Lower leg skin (tissue), 4 donors: ENCODE measurements at regions not wholly inside any gene's neighbourhood (a gene's known extent, or its start where the extent isn't known, plus 50 kb on each side); places are given as distances from the start of the nearest gene placed in this dataset.
A peak's percentile ranks its signal among the peaks of the same experiment; 100 is the strongest.

Experiments
- DNase-seq, 2 donors: peaks; one replicate each; pipeline ENCODE4 v3.0.0-alpha.2; 2019; ENCODE audit warnings: low spot score in 2 of 2
- H3K4me3 ChIP-seq: fragments of 200-600 bp; sonication (generic); 2 replicates; pipeline ENCODE4 v1.5.1; 2017; ENCODE audit warnings: mild to moderate bottlenecking, low read depth; ENCODE audit not compliant: poor library complexity, severe bottlenecking
- POLR2A ChIP-seq, 2 donors: fragments of 450-650 bp; IDR thresholded peaks; one replicate each; pipeline ENCODE4 v1.6.1; 2016 to 2017; ENCODE audit warnings: antibody characterized with exemption in 2 of 2, mild to moderate bottlenecking in 1 of 2, moderate library complexity in 1 of 2
- WGBS, 2 donors: methylation state at CpG; one replicate each; pipeline ENCODE4 v1.1.5; 2018; 5-methylcytosine and 5-hydroxymethylcytosine counted together
- intact Hi-C: fragments of 100-400 bp; cut with DNase I; formaldehyde crosslinking; loops from one replicate; pipeline ENCODE4 v1.15.0; 2023; ENCODE audit warnings: low total_unique reads
- TF ChIP-seq, protein P1 (sequence below), 3 donors: fragments of 450-650 bp; IDR thresholded peaks; one replicate each; pipeline ENCODE4 v1.5.1; 2016; ENCODE audit warnings: antibody characterized with exemption in 3 of 3, mild to moderate bottlenecking in 3 of 3, moderate library complexity in 2 of 3

GRCh38 chrY:8361715-8362114 is 975.5 kb upstream of the TSPY4 start:
- no peak overlapping the region for H3K4me3 ChIP-seq
- WGBS, 2 donors: 70% methylated on average over 3 of the region's 3 CpGs; no CpG with 5 or more reads in 1 of the 2 donors
- intact Hi-C loops: no loop called here
- no peak for DNase-seq
- TF ChIP-seq, protein P1, sequence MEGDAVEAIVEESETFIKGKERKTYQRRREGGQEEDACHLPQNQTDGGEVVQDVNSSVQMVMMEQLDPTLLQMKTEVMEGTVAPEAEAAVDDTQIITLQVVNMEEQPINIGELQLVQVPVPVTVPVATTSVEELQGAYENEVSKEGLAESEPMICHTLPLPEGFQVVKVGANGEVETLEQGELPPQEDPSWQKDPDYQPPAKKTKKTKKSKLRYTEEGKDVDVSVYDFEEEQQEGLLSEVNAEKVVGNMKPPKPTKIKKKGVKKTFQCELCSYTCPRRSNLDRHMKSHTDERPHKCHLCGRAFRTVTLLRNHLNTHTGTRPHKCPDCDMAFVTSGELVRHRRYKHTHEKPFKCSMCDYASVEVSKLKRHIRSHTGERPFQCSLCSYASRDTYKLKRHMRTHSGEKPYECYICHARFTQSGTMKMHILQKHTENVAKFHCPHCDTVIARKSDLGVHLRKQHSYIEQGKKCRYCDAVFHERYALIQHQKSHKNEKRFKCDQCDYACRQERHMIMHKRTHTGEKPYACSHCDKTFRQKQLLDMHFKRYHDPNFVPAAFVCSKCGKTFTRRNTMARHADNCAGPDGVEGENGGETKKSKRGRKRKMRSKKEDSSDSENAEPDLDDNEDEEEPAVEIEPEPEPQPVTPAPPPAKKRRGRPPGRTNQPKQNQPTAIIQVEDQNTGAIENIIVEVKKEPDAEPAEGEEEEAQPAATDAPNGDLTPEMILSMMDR (IDR thresholded peaks at IDR 0.05): no peak
- no peak for TF ChIP-seq POLR2A (IDR thresholded peaks at IDR 0.05)

GRCh38 chrY:8377491-8377890 is 959.8 kb upstream of the TSPY4 start:
- intact Hi-C loops: no loop called here
- no peak for TF ChIP-seq POLR2A (IDR thresholded peaks at IDR 0.05)
- TF ChIP-seq, protein P1 (IDR thresholded peaks at IDR 0.05): no peak
- DNase-seq: peak in 1 of 2 donors; percentile 14
- H3K4me3 ChIP-seq: no peak overlapping the region
- WGBS, 2 donors: 34% methylated on average over 3 of the region's 3 CpGs; no CpG with 5 or more reads in 1 of the 2 donors

- no peak overlapping the region for H3K4me3 ChIP-seq
- 74% methylated on average over 3 of the region's 3 CpGs; no CpG with 5 or more reads in 1 of the 2 donors for WGBS, 2 donors
- intact Hi-C loops: no loop called here
- TF ChIP-seq, protein P1 (IDR thresholded peaks at IDR 0.05): no peak
- no peak for TF ChIP-seq POLR2A (IDR thresholded peaks at IDR 0.05)
- DNase-seq: no peak
These were observed 957.5 kb upstream of the TSPY4 start for GRCh38 chrY:8379800-8380199.

- no peak for TF ChIP-seq POLR2A (IDR thresholded peaks at IDR 0.05)
- TF ChIP-seq, protein P1 (IDR thresholded peaks at IDR 0.05): no peak
- intact Hi-C loops: no loop called here
- DNase-seq: no peak
- 65% methylated on average over 4 of the region's 4 CpGs; no CpG with 5 or more reads in 1 of the 2 donors for WGBS, 2 donors
- no peak overlapping the region for H3K4me3 ChIP-seq
These were observed 955.8 kb upstream of the TSPY4 start for GRCh38 chrY:8381425-8381824.

GRCh38 chrY:8386053-8386452 is 951.2 kb upstream of the TSPY4 start:
- WGBS, 2 donors: 50% methylated on average over 1 of the region's 1 CpG; no CpG with 5 or more reads in 1 of the 2 donors
- no peak overlapping the region for H3K4me3 ChIP-seq
- TF ChIP-seq POLR2A (IDR thresholded peaks at IDR 0.05): no peak
- TF ChIP-seq, protein P1 (IDR thresholded peaks at IDR 0.05): no peak
- DNase-seq: no peak
- intact Hi-C loops: no loop called here

DNA sequence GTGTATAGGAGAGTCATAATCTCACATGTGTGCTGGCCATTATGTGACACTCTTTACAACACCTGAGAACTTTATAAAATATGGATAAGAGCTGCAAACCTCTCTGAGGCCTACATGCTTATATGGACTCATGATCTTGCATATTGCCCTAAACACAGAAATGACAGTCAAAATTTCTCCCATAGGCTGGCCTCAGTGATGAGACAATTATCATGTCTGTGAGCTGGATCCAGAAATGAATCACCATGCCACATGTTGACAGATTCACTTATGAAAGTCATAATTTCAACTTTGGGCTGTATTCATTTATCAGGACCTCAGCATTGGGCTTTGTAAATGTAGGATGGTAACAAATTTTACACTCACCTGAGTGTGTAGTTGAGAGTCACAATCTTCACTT is 948.8 kb upstream of the TSPY4 start:
- no peak for TF ChIP-seq POLR2A (IDR thresholded peaks at IDR 0.05)
- TF ChIP-seq, protein P1 (IDR thresholded peaks at IDR 0.05): no peak
- no peak for DNase-seq
- intact Hi-C loops: no loop called here
- no peak overlapping the region for H3K4me3 ChIP-seq
